HUDEP-2 (cell line): ENCODE measurements at regions not wholly inside any gene's neighbourhood (a gene's known extent, or its start where the extent isn't known, plus 50 kb on each side); places are given as distances from the start of the nearest gene placed in this dataset.
"Not testable (repeated sequence)": the region's sequence is repeated elsewhere in the genome, so short reads cannot be mapped to it uniquely, and the experiment has no call there.

Experiments
- DNase-seq, 76 experiments: peaks; one replicate each; lab custom pipeline; 2025; ENCODE audit not compliant: unreplicated experiment in 76 of 76; lab: John Stamatoyannopoulos, UW

DNA sequence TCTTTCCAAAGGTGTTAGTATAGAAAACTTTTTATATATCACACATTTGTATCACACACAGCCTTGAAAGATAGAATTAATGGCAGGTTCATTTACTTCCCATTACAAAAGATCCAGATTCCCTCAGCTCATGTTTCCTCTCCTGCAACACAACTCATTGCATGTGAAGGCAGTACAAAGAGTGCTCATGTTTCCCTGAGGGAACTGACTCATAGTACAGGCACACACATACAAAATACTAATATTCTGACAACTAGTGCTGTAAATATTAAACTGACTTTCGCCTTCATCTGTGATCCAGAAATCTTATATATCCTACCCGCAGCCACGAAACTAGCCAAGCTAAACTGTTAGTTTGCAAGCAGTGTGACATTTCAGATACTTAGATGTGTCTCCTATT lies 819.8 kb upstream of the PCDH7 start:
- no peak for DNase-seq

DNA sequence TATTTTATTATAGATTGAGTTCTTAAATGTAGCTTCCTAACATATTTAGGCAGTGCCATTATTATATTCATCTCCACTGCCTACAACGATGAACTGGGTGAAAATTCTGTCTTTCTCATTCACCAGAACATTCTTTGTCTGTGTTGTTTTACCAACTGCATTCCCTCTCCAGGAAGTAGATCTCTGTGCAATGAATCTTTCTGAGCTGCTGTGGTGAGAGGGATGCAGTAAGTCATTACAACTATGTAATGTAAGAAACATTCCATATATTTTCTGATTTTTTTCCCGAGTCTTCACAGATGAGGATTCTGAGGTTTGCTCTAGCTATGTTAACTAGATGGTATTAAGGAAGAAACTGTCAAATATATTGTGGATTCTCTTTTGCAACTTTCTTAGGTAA lies 811.9 kb upstream of the PCDH7 start:
- no peak for DNase-seq

GRCh38 chr4:29927895-29928294 lies 792.3 kb upstream of the PCDH7 start:
- DNase-seq: no peak

DNA sequence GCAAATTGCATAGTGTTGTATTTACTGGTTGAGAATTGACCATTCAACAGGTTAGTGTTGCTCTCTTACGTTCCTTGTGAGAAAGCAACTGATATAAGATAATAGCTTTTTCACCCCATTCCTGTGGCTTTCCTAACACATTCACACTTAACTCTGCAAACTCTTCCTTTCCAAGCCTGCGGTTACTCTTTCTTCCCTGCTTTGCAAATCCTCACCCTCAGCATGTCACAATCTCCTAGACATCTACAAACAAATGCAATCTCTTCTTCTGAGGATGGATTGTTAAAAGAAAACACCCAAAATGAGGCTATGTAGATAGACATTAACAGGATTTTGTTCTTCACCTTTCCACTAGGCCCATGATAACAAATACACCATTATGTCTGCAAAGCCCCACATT lies 771.7 kb upstream of the PCDH7 start:
- no peak for DNase-seq

- DNase-seq: no peak
Observed at GRCh38 chr4:29948858-29949257, 771.3 kb upstream of the PCDH7 start.

DNA sequence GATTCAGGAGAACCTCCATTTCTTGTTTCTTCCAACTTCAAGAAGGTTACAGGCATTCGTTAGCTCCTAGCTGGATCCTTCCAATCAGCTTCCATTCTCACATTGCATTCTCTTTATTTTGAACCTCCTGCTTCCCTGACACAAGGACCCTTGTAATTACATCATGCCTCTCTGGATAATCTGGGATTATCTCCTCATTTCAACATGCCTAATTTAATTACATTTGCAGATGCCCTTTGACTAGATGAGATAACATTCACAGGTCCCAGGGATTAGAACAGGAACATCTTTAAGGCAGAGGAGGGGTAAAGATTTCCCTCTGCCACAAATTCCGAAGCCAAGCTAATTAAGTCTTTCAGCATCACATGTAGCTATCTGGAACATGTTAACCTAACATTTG lies 753.8 kb upstream of the PCDH7 start:
- no peak for DNase-seq

DNA sequence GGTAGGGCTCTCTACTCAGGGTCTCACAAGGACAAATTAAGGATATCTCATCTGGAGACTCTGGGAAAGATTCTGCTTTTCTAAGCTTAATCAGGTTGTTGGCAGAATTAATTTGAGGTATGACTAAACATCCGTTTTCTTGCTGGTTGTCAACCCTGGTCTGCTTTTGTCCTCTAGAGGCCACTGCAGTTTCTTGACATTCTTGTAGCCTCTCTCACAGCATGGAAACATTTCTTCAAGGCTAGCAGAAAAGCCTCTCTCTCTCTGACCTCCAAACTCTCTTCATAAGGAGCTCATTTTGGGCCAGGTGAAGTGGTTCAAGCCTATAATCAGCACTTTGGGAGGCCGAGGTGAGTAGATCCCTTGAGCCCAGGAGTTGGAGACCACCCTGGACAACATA lies 749.5 kb upstream of the PCDH7 start:
- DNase-seq: peak in 1 of 76 experiments; percentile 3

DNA sequence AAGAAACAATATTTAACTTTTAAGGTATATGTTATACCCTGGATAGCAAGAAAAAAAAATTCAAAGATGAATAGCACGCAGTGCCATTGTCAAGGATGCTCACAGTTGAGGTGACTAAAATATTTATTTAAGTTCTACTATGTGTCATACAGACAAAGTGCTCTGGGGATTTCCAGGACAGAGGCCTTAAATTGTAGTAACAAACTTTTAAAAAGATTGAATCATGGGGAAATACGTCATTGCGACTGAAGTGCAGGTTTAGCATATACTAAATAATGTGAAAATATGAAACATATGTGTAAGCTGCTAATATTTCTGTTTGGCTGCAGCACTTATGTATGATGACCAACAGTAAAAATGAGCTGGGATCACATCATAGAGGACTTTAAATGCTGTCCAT lies 748.0 kb upstream of the PCDH7 start:
- no peak for DNase-seq

DNA sequence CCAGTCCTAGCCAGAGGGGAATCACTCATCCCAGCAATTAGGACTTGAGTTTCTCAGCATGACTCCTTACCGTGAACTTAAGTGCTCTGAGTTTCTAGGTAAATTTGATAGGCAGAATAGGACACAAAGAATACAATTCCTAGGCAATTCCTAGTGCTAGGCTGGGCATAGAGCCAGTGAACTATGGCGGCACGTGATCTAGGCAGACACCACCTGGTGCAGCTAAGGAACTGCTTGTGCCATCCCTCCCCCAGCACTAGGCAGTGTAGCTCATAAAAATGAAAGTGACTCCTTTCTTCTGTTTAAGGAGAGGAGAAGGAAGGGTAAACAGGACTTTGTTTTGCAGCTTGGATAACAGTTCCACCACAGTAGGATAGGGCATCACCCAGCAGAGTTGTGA lies 736.3 kb upstream of the PCDH7 start:
- no peak for DNase-seq

- DNase-seq: no peak
Observed at GRCh38 chr4:30001628-30002027, 718.5 kb upstream of the PCDH7 start.

DNA sequence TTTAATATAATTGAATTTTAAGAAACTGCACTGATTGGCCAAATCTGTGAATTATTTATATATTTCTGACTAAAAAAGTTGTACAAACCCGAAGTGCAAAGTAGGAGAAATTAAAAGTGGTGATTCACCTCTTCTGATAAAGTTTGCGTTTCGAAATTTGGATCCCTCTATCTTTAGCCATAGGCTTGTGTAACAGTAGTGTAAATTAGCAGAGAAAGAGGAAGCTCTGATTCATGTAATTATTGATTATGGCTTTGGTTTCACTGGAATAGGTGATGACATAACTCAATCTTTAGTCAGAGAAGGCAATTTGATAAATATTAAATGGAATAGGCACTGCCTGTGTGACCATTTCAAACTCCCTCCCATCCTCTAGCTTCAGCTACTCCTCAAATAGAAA lies 717.8 kb upstream of the PCDH7 start:
- no peak for DNase-seq

- DNase-seq: no peak
Observed at GRCh38 chr4:30005995-30006394, 714.2 kb upstream of the PCDH7 start.

DNA sequence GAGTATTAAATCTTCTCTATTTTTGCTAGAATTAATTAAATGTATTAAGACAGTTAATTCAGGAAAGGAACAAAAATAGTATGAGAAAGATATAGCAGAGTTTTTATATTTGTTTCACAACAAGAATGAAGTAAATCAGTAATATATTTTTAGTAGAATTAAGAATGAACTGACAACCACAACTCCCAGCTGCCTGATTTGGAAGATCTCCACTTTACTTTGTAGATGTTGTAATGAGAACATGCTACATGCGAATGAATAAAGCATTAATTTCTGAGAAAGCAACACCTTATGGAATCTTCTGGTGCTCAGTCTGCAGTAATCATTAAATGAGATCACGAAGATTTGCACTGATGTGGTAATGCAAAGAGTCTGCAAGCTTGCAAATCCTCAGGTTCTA lies 695.6 kb upstream of the PCDH7 start:
- no peak for DNase-seq

DNA sequence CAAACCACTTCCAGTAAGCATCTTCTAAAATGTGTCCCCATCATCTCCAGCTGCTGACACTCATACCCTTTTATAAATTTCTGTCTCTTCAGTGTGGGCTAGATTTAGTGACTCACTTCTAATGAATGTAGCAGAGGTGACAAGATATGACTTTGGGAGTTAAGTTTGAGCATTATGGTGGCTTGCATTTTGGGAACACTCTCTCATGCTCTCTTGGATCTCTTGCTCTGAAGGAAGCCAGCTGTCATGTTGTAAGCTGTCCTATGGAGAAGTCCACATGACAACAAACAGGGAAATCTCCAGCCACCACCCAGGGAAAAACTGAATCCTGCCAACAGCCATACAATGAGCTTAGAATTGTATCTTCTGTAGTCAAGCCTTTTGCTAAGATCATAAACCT lies 691.3 kb upstream of the PCDH7 start:
- no peak for DNase-seq

DNA sequence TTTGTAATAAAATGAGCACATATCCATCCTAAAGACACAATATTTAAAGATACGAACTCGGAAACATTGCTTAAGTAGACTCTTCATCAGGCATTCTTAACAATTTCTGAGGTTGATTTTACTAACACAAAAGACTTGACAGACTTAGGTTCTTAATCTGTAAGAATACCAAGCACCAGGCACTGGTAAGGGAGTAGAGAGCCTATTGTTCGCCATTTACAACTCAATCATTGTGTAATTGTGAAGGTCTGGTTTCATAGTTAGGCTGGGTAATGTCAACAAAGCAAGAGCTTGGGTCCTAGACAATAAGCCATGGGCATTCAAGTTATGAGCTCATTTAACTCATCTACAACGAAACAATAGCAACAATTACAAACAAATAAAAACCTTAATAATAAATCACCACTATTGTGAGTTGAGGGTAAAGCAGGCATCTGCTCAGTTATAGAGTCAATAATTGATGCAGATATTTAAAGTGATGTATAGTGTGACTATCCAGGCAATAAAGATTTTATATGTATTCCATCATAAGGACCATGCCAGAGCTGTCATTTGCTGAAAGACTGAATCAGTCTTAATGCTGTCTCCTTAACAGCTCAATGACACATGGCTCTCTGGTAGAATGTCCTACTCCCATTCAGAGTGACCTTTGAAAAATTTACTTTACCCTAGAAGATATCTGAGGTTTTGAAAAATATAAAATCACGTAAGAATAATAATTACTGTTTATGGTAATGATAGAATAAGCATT lies 664.0 kb upstream of the PCDH7 start:
- DNase-seq: no peak

GRCh38 chr4:30068234-30068633 lies 651.9 kb upstream of the PCDH7 start:
- no peak for DNase-seq

DNA sequence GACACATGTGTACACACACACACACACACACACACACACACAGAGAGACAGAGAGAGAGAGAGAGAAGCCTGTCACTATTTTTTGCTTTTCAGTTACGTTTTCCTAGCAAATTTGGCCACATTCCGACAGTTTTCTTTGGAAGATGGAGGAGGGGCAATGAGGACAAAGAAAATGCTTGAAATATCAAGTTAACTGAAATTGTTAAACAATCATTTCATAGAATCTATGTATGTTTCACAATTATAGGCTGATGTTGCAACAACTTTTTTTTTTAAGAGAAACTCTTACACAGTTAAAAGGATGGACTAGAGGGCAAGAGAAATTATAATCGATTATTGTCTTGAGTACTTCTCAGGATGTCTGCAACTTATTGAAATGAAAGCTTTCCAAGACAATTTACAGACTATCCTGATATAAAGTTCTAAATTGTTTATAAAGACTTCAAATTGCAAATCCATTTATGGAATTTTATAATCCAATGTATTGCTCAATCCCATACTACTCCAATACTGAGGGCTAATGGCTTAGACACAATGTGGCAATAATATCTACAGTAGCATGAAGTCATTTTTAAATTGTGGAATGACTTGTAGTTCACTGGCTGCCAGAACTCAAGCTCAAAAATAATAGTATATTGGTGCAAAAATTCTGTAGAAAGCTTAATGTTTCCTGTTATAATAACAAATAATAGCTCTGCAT lies 647.0 kb upstream of the PCDH7 start:
- no peak for DNase-seq

GRCh38 chr4:30092420-30093128 lies 627.6 kb upstream of the PCDH7 start:
- not testable (repeated sequence) for DNase-seq

- DNase-seq: no peak
Observed at GRCh38 chr4:30094887-30095286, 625.3 kb upstream of the PCDH7 start.

DNA sequence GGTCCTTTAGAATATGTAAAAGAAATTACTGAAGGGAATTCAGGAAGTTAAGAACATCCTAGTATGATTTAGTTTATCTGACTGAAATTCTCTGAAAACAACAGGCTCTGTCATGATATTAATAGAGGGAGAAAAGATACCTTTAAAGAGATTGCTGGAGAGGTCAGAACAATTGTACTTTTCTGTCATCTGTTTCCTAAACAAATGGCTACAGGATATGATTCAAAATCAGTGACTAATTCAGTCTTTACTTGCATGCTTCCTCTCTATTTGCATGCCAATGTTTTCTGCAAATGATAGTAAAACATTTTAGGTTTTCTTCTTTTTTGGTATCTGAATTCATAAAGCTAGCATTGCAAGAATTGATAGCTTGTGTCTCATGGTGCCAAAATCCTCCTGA lies 616.7 kb upstream of the PCDH7 start:
- DNase-seq: no peak

DNA sequence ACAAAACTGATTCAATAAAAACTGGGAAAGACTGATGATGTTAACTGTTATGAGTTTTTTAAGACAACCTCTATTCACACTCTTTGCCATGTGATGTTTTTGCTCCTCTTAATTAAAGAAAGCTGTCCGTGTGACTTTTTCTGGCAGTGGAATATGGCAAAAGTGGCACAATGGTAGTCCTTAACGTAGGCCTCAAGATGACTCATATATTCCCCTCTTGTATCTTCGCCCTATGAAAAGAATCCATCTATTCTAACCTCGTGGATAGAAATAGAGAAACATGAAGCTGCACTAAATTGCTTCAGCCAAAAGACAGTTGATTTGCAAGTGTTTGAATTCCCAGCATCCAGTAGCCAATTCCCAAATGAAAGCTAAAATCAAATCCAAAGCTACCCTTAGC lies 603.8 kb upstream of the PCDH7 start:
- DNase-seq: no peak

DNA sequence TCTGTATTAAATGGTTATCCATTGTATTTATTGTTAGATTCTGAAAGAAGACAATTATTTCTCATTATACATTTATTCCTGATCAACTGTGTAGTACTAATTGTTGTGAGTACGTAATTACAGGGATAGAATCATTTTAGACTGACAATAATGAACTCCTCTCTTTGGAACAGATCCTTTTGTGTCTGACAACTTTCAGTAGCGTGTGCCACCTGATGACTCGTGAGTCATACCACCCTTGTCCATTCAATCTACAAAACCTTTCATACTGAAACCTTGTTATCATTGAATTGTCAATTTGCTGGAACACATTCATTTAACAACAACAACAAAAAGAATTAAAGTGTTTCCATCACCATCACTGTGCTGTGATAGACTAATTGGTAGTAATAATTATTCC lies 602.7 kb upstream of the PCDH7 start:
- no peak for DNase-seq
